GM13976 (cell line): ENCODE measurements at regions not wholly inside any gene's neighbourhood (a gene's known extent, or its start where the extent isn't known, plus 50 kb on each side); places are given as distances from the start of the nearest gene placed in this dataset.
A peak's percentile ranks its signal among the peaks of the same experiment; 100 is the strongest.

Experiments
- DNase-seq: peaks from one replicate; pipeline ENCODE4 v3.0.0; 2012; ENCODE audit warnings: low spot score
- CTCF ChIP-seq: IDR thresholded peaks from 2 replicates; pipeline ENCODE4 v1.5.1; 2012; ENCODE audit warnings: borderline replicate concordance, mild to moderate bottlenecking; ENCODE audit not compliant: insufficient read depth; ENCODE audit errors: extremely low read depth, missing control alignments, control extremely low read depth
- in situ Hi-C: fragments of 300-500 bp; cut with MboI; formaldehyde crosslinking; loops from one replicate; pipeline ENCODE4 v1.12.0; 2022; ENCODE audit warnings: low sequenced_read_pairs, mixed read lengths, inconsistent platforms; ENCODE audit not compliant: unreplicated experiment

DNA sequence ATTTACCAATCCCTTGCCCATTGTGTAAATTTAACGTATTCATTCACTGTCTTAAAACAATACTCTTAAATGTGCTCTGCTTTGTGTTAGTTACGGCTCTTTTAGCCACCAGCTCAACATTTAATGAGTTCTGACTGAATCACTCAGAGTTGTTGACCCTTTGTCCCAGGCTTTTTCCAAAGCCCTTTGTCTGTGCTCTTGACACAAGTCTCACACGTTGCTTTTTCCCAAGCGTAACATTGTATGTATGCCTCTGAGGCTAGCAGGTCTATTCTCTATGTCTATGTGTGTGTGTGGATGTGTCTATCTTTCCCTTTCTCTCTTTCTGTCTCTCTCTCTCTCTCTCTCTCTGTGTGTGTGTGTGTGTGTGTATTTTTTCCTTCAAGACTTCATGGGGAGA, 435.4 kb upstream of the GOLIM4 start:
- TF ChIP-seq CTCF: no peak
- no peak for DNase-seq
- in situ Hi-C loops: no loop called here

DNA sequence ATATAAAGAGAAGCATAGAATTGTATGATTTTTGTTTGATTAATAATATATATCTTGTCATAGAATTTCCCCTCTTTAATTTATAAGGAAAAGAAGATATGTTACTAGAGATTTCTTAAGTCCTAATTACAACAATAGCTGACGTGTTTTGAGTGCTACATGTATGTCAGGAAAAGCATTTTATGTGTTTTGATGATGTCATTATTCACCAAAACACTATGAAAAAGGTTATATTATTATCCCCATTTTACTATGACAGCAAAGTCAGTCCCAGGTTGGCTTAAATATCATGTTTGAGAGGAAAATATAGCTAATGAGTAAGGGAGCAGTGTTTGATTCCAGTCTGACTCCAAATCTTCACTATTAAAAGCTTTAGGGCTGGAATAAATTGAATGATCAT, 428.4 kb upstream of the GOLIM4 start:
- in situ Hi-C loops: no loop called here
- DNase-seq: no peak
- no peak for TF ChIP-seq CTCF

DNA sequence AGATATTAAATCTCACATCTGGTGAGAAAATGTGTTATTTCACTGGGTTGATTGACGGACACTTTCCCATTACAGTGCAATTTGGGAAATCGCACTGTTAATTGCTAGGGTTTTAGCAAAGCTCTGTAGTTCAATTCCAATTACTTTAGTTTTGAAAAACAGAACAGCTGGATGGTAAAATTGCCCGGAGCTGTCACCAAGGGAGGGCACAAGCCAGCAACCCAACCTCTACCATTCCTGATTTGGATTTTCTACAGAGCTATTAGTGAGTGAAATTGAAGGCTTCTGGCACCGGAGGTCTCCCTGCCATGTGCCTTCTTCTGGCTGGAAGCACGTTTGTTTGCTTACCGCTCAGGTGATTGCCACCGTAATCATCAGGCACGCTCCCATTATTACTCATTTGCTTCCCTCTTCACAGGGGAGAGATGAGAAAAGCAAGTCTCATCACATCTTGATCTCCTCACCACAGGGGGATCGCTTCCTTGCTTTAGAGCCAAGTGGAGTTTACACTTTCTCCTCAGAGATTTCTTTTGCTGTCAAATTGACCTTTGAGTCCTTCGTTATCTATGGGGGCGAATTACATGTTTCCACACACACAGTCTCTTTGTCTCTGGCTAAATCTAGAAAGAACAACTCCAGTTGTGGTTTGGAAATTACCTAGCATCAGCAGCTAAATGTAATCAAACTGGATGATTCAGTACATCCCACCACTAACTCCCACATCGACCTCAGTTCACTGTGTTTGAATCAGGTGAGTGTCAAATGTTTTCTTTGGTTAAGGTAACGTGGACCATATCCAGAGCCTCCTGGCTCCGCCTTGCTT, 421.7 kb upstream of the GOLIM4 start:
- in situ Hi-C loops: loop anchor here (10.0 kb wide), 2 partner anchors 97 to 327 kb away; no protein-coding TSS in a partner anchor
- no peak for DNase-seq
- no peak for TF ChIP-seq CTCF

DNA sequence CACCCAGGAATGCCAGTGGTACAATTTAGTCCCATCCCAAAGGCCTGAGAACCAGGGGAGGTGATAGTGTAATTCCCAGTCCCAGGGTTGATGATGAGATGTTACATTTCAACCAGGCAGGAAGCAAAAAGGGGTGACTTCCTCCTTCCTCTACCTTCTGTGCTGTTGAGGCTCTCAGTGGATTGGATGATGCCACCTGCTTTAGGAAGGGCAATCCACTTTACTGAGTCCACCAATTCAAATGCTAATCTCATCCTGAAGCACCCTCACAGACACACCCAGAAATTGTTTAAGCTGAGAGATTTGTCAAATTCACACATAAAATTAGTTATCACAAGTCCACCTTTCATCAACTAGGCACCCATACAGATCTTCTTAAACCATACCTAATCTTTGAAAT, 418.5 kb upstream of the GOLIM4 start:
- no peak for TF ChIP-seq CTCF
- in situ Hi-C loops: loop anchor here (10.0 kb wide), 2 partner anchors 101 to 331 kb away; no protein-coding TSS in a partner anchor
- DNase-seq: no peak

- no peak for TF ChIP-seq CTCF
- in situ Hi-C loops: loop anchor here (10.0 kb wide), 2 partner anchors 102 to 332 kb away; no protein-coding TSS in a partner anchor
- DNase-seq: no peak
Observed at GRCh38 chr3:168512802-168513201, 417.1 kb upstream of the GOLIM4 start.

GRCh38 chr3:168511428-168512014, 415.8 kb upstream of the GOLIM4 start:
- DNase-seq: no peak
- in situ Hi-C loops: loop anchor here (10.0 kb wide), 2 partner anchors 103 to 333 kb away; no protein-coding TSS in a partner anchor
- TF ChIP-seq CTCF: peak; percentile 42
